ENCODE measurements at regions not wholly inside any gene's neighbourhood (a gene's known extent, or its start where the extent isn't known, plus 50 kb on each side); places are given as distances from the start of the nearest gene placed in this dataset.
"Not testable (repeated sequence)": the region's sequence is repeated elsewhere in the genome, so short reads cannot be mapped to it uniquely, and the experiment has no call there.

- no peak overlapping the region for H3K27ac ChIP-seq (ENCODE audit: low read depth, low read length)
- no peaks in the 10 kb centered on the region for H3F3A ChIP-seq (ENCODE audit: control insufficient read depth, insufficient read depth)
- H3K4me3 ChIP-seq (ENCODE audit: low read length): no peak overlapping the region
- no peaks in the 10 kb centered on the region for H3K9me3 ChIP-seq (ENCODE audit: control insufficient read depth, insufficient read depth, low read length)
- TF ChIP-seq EZH2phosphoT487 (IDR thresholded peaks at IDR 0.05; ENCODE audit: borderline replicate concordance, low read length) (no peak), CTCF (IDR thresholded peaks at IDR 0.05; ENCODE audit: low read depth, low read length, poor library complexity, severe bottlenecking) (no peak)
- no peaks in the 10 kb centered on the region for H3K27me3 ChIP-seq (ENCODE audit: control insufficient read depth, low read length)
- H3K4me2 ChIP-seq (ENCODE audit: low read length): no peak overlapping the region
- no peaks in the 10 kb centered on the region for H4K20me1 ChIP-seq (ENCODE audit: control insufficient read depth, insufficient read depth, low read depth, low read length)
- H3K79me2 ChIP-seq (ENCODE audit: control insufficient read depth, low read length): no peaks in the 10 kb centered on the region
- H3K36me3 ChIP-seq (ENCODE audit: control insufficient read depth, low read length): no peaks in the 10 kb centered on the region
- no peaks in the 10 kb centered on the region for H3K9me2 ChIP-seq (replicated peaks; ENCODE audit: control insufficient read depth, low read length)
- peaks cover 3% of the 10 kb centered on the region; the same call in 1 of the 2 replicates for H3K4me1 ChIP-seq (ENCODE audit: control insufficient read depth, low read length)
Measured at GRCh38 chr15:88998980-88999713, 86.0 kb upstream of the MFGE8 start.

DNA sequence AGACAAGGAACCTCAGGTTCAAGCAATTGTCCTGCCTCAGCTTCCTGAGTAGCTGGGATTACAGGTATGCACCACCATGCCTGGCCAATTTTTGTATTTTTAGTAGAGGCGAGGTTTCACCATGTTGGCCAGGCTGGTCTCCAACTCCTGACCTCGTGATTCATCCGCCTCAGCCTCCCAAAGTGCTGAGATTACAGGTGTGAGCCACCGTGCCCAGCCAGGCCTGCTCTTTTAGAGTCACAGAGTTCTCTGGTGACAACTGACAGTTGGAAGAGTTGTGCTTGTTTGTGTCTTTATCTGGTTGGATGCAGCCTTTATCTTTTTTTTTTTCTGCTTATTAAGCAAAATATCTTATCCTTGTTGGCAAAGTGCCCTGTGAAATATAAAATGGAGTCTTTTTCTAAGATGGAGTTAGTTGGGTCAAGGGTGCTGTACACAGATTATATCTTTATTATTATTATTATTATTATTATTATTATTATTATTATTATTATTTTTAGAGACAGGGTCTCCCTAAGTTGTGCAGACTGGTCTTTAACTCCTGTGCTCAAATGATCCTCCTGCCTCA lies 86.5 kb upstream of the ABHD2 start:
- not testable (repeated sequence) for H3K27ac ChIP-seq (ENCODE audit: low read depth, low read length); H3K4me3 ChIP-seq (ENCODE audit: low read length); H3K9me2 ChIP-seq (replicated peaks; ENCODE audit: control insufficient read depth, low read length); H3K9me3 ChIP-seq (ENCODE audit: control insufficient read depth, insufficient read depth, low read length); H4K20me1 ChIP-seq (ENCODE audit: control insufficient read depth, insufficient read depth, low read depth, low read length); H3K79me2 ChIP-seq (ENCODE audit: control insufficient read depth, low read length); H3K4me1 ChIP-seq (ENCODE audit: control insufficient read depth, low read length); H3K4me2 ChIP-seq (ENCODE audit: low read length); H3K36me3 ChIP-seq (ENCODE audit: control insufficient read depth, low read length); H3K27me3 ChIP-seq (ENCODE audit: control insufficient read depth, low read length); H3F3A ChIP-seq (ENCODE audit: control insufficient read depth, insufficient read depth)

GRCh38 chr15:89002281-89002761 lies 85.9 kb upstream of the ABHD2 start:
- Histone ChIP-seq H3K9me3 (ENCODE audit: control insufficient read depth, insufficient read depth, low read length) (no peaks in the 10 kb centered on the region), H3K4me1 (ENCODE audit: control insufficient read depth, low read length) (peaks cover 3% of the 10 kb centered on the region; the same call in 1 of the 2 replicates), H3K79me2 (ENCODE audit: control insufficient read depth, low read length) (no peaks in the 10 kb centered on the region), H3K36me3 (ENCODE audit: control insufficient read depth, low read length) (no peaks in the 10 kb centered on the region), H3K27ac (ENCODE audit: low read depth, low read length) (no peak overlapping the region), H4K20me1 (ENCODE audit: control insufficient read depth, insufficient read depth, low read depth, low read length) (no peaks in the 10 kb centered on the region), H3F3A (ENCODE audit: control insufficient read depth, insufficient read depth) (no peaks in the 10 kb centered on the region), H3K4me3 (ENCODE audit: low read length) (no peak overlapping the region), H3K9me2 (replicated peaks; ENCODE audit: control insufficient read depth, low read length) (no peaks in the 10 kb centered on the region), H3K27me3 (ENCODE audit: control insufficient read depth, low read length) (no peaks in the 10 kb centered on the region), H3K4me2 (ENCODE audit: low read length) (no peak overlapping the region)
- TF ChIP-seq CTCF (IDR thresholded peaks at IDR 0.05; ENCODE audit: low read depth, low read length, poor library complexity, severe bottlenecking) (no peak), EZH2phosphoT487 (IDR thresholded peaks at IDR 0.05; ENCODE audit: borderline replicate concordance, low read length) (no peak)

DNA sequence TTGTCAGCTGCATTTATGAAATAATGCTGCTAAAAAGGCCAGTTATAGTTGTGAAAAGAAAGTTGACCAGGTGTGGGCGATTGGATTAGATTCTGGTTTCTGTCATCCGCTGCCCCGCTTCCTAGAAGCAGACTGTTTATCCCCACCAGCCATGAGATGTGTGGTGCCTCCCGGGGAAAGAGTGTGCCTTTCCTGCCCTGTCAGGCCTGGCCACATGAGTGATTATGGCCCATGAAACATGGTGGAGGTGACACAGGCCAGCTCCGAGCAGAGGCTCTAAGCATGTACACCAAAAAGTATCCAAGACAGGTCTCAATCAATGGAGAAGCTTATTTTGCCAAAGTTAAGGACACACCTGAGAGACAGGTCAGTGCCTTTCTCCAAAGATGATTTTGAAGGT lies 85.4 kb upstream of the ABHD2 start:
- no peaks in the 10 kb centered on the region for H3K27me3 ChIP-seq (ENCODE audit: control insufficient read depth, low read length)
- H3K4me3 ChIP-seq (ENCODE audit: low read length): no peak overlapping the region
- no peaks in the 10 kb centered on the region for H3K36me3 ChIP-seq (ENCODE audit: control insufficient read depth, low read length)
- no peak overlapping the region for H3K4me2 ChIP-seq (ENCODE audit: low read length)
- TF ChIP-seq EZH2phosphoT487 (IDR thresholded peaks at IDR 0.05; ENCODE audit: borderline replicate concordance, low read length) (no peak), CTCF (IDR thresholded peaks at IDR 0.05; ENCODE audit: low read depth, low read length, poor library complexity, severe bottlenecking) (no peak)
- H3K79me2 ChIP-seq (ENCODE audit: control insufficient read depth, low read length): no peaks in the 10 kb centered on the region
- peaks cover 3% of the 10 kb centered on the region; the same call in 1 of the 2 replicates for H3K4me1 ChIP-seq (ENCODE audit: control insufficient read depth, low read length)
- H3K9me3 ChIP-seq (ENCODE audit: control insufficient read depth, insufficient read depth, low read length): no peaks in the 10 kb centered on the region
- no peak overlapping the region for H3K27ac ChIP-seq (ENCODE audit: low read depth, low read length)
- no peaks in the 10 kb centered on the region for H3K9me2 ChIP-seq (replicated peaks; ENCODE audit: control insufficient read depth, low read length)
- H4K20me1 ChIP-seq (ENCODE audit: control insufficient read depth, insufficient read depth, low read depth, low read length): no peaks in the 10 kb centered on the region
- no peaks in the 10 kb centered on the region for H3F3A ChIP-seq (ENCODE audit: control insufficient read depth, insufficient read depth)

Data from DOHH2 (cell line).